NK-92 (cell line): ENCODE measurements at regions not wholly inside any gene's neighbourhood (a gene's known extent, or its start where the extent isn't known, plus 50 kb on each side); places are given as distances from the start of the nearest gene placed in this dataset.

Experiments used
- DNase-seq: peaks from one replicate; lab custom pipeline; 2025; ENCODE audit not compliant: unreplicated experiment; lab: John Stamatoyannopoulos, UW

- DNase-seq: no peak
Measured at GRCh38 chr2:128368437-128369107, 49.9 kb upstream of the HS6ST1 start.

GRCh38 chr2:128369108-128369555 is 50.5 kb upstream of the HS6ST1 start:
- no peak for DNase-seq

- no peak for DNase-seq
Measured at GRCh38 chr2:128369602-128370467, 51.2 kb upstream of the HS6ST1 start.

GRCh38 chr2:128370468-128371247 is 52.0 kb upstream of the HS6ST1 start:
- no peak for DNase-seq

- DNase-seq: no peak
Measured at GRCh38 chr2:128371248-128371630, 52.6 kb upstream of the HS6ST1 start.

GRCh38 chr2:128371648-128372345 is 53.1 kb upstream of the HS6ST1 start:
- no peak for DNase-seq

- no peak for DNase-seq
Measured at GRCh38 chr2:128372621-128373341, 54.1 kb upstream of the HS6ST1 start.

- DNase-seq: no peak
Measured at GRCh38 chr2:128373451-128374000, 54.9 kb upstream of the HS6ST1 start.

- DNase-seq: no peak
Measured at GRCh38 chr2:128374001-128374710, 55.5 kb upstream of the HS6ST1 start.

- DNase-seq: no peak
Measured at GRCh38 chr2:128374711-128375413, 56.2 kb upstream of the HS6ST1 start.

GRCh38 chr2:128375454-128375853 is 56.8 kb upstream of the HS6ST1 start:
- DNase-seq: no peak

- DNase-seq: no peak
Measured at GRCh38 chr2:128376241-128377041, 57.8 kb upstream of the HS6ST1 start.

- DNase-seq: no peak
Measured at GRCh38 chr2:128377071-128377910, 58.6 kb upstream of the HS6ST1 start.

- DNase-seq: no peak
Measured at GRCh38 chr2:128378231-128379020, 59.8 kb upstream of the HS6ST1 start.

GRCh38 chr2:128379021-128380015 is 60.6 kb upstream of the HS6ST1 start:
- DNase-seq: no peak
